ENCODE measurements at regions not wholly inside any gene's neighbourhood (a gene's known extent, or its start where the extent isn't known, plus 50 kb on each side); places are given as distances from the start of the nearest gene placed in this dataset.

GRCh38 chr10:52410916-52411315 is 96.8 kb downstream of the DKK1 start:
- TF ChIP-seq, protein P1, sequence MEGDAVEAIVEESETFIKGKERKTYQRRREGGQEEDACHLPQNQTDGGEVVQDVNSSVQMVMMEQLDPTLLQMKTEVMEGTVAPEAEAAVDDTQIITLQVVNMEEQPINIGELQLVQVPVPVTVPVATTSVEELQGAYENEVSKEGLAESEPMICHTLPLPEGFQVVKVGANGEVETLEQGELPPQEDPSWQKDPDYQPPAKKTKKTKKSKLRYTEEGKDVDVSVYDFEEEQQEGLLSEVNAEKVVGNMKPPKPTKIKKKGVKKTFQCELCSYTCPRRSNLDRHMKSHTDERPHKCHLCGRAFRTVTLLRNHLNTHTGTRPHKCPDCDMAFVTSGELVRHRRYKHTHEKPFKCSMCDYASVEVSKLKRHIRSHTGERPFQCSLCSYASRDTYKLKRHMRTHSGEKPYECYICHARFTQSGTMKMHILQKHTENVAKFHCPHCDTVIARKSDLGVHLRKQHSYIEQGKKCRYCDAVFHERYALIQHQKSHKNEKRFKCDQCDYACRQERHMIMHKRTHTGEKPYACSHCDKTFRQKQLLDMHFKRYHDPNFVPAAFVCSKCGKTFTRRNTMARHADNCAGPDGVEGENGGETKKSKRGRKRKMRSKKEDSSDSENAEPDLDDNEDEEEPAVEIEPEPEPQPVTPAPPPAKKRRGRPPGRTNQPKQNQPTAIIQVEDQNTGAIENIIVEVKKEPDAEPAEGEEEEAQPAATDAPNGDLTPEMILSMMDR (IDR thresholded peaks at IDR 0.05; ENCODE audit: low read depth, low read length): no peak

GRCh38 chr10:52419281-52419680 is 105.2 kb downstream of the DKK1 start:
- TF ChIP-seq, protein P1 (IDR thresholded peaks at IDR 0.05; ENCODE audit: low read depth, low read length): no peak
- H3K4me3 ChIP-seq (replicated peaks in 1 of 2; ENCODE audit: low read depth in 2 of 2, low read length in 2 of 2): no peak overlapping the region
- DNase-seq (ENCODE audit: low read depth in 2 of 2): no peak

More at GRCh38 chr10:52410916-52411315, 96.8 kb downstream of the DKK1 start:
- no peak overlapping the region for H3K4me3 ChIP-seq (replicated peaks in 1 of 2; ENCODE audit: low read depth in 2 of 2, low read length in 2 of 2)
- DNase-seq (ENCODE audit: low read depth in 2 of 2): peak in 1 of 2 donors; percentile 16

DNA sequence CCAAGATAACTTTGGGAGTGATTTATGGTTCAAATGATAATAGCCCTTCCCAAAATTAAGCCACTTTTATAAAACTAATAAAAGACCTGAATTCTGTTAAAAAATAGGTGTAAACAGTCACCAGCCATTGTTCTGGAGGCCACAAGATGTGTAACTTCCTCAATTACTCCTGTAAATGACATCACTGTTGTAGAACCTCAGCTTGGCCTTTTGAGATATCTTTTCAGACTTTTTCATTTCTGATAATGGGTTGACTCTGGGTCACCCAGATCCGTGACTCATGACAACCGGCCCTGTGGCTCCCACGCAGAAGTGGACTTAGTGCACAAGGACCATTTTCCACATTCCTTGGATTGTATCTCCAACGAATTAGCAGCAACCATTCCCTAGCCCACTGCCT is 106.6 kb downstream of the DKK1 start:
- DNase-seq (ENCODE audit: low read depth in 2 of 2): peak in 1 of 2 donors; percentile 42
- TF ChIP-seq, protein P1 (IDR thresholded peaks at IDR 0.05; ENCODE audit: low read depth, low read length): no peak
- no peak overlapping the region for H3K4me3 ChIP-seq (replicated peaks in 1 of 2; ENCODE audit: low read depth in 2 of 2, low read length in 2 of 2)

DNA sequence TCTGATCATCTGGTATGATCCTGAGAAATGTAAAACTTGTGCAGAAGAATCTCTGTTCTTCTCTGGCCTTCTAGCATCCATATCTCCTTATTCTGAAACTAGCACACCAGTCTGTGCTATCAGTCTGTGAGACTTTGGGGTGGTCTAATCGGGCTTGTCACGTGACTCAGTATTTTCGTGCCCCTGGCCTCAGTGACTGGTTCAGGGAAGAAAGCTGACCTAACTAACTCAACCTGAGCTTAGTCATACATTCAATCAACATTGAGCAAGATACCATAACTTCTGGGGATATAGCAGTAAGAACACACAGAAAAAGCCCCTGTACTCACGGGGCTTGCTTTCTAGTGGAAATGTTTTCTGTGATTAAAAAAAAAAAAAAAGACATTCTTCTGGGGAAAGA is 109.3 kb downstream of the DKK1 start:
- no peak overlapping the region for H3K4me3 ChIP-seq (replicated peaks in 1 of 2; ENCODE audit: low read depth in 2 of 2, low read length in 2 of 2)
- TF ChIP-seq, protein P1 (IDR thresholded peaks at IDR 0.05; ENCODE audit: low read depth, low read length): no peak
- DNase-seq (ENCODE audit: low read depth in 2 of 2): peak; percentile 11 to 29

DNA sequence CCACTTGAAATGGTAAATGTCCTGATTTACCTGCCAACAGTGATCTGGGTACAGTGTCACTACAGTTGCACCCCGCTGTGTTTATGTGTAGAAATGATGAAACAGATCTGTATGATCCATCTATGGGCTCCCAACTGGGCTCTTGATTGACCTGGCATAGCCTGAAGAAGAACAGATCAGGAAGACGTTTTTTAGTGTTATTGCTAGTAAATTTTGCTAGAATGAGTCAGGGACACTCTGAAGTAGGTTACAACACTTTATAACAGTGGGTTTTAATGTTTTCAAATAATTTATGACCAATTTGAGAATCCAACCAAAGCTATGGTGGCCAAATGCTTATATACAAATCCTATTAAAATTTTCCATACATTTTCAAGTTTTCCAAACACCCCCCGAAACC is 110.3 kb downstream of the DKK1 start:
- no peak overlapping the region for H3K4me3 ChIP-seq (replicated peaks in 1 of 2; ENCODE audit: low read depth in 2 of 2, low read length in 2 of 2)
- DNase-seq (ENCODE audit: low read depth in 2 of 2): no peak
- TF ChIP-seq, protein P1 (IDR thresholded peaks at IDR 0.05; ENCODE audit: low read depth, low read length): no peak

GRCh38 chr10:52434734-52435133 is 120.7 kb downstream of the DKK1 start:
- DNase-seq (ENCODE audit: low read depth in 2 of 2): no peak
- TF ChIP-seq, protein P1 (IDR thresholded peaks at IDR 0.05; ENCODE audit: low read depth, low read length): no peak
- H3K4me3 ChIP-seq (replicated peaks in 1 of 2; ENCODE audit: low read depth in 2 of 2, low read length in 2 of 2): no peak overlapping the region

DNA sequence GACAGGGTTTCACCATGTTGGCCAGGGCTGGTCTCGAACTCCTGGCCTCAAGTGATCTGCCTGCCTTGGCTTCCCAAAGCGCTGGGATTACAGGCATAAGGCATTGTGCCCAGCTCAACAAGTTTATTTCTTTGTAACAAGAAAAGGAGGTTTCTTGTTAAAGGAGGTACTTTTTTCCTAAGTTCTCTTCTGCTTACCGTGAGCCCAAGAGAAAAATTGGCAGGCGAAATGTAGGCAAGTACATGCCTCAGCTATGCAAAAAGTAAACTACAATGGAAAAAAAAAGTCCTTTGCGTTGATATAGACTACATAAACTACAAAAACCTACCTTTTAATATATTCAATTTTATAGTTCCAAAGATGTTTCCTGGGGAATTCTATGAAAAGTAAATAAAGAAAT is 122.6 kb downstream of the DKK1 start:
- no peak for DNase-seq (ENCODE audit: low read depth in 2 of 2)
- TF ChIP-seq, protein P1 (IDR thresholded peaks at IDR 0.05; ENCODE audit: low read depth, low read length): no peak
- H3K4me3 ChIP-seq (replicated peaks in 1 of 2; ENCODE audit: low read depth in 2 of 2, low read length in 2 of 2): no peak overlapping the region

All from cardiac fibroblast (primary cell).